GM23338 (cell line): ENCODE measurements at regions not wholly inside any gene's neighbourhood (a gene's known extent, or its start where the extent isn't known, plus 50 kb on each side); places are given as distances from the start of the nearest gene placed in this dataset.
A peak's percentile ranks its signal among the peaks of the same experiment; 100 is the strongest.

Experiments used
- ATAC-seq: fragments of 200-7000 bp; cut with Tn5 transposase; 3 replicates; pipeline ENCODE4 v1.9.1; 2020
- DNase-seq: peaks from one replicate; pipeline ENCODE4 v3.0.0-alpha.2; 2015; ENCODE audit warnings: low spot score
- H2AFZ ChIP-seq: fragments of 200-600 bp; sonication (generic); 2 replicates; pipeline ENCODE4 v1.8.0; 2016; ENCODE audit warnings: antibody characterized with exemption, mild to moderate bottlenecking, moderate library complexity
- H3F3A ChIP-seq: fragments of 200-600 bp; sonication (generic); replicated peaks from 2 replicates; pipeline ENCODE4 v1.8.0; 2017; ENCODE audit warnings: antibody characterized with exemption, mixed run types, low read depth
- H3K27ac ChIP-seq: fragments of 200-600 bp; sonication (generic); 2 replicates; pipeline ENCODE4 v1.6.1; 2016; ENCODE audit warnings: low read depth
- H3K27me3 ChIP-seq: fragments of 200-600 bp; sonication (generic); 2 replicates; pipeline ENCODE4 v1.8.0; 2016; ENCODE audit warnings: mild to moderate bottlenecking, mixed run types, moderate library complexity; ENCODE audit not compliant: insufficient read depth
- H3K36me3 ChIP-seq: fragments of 200-600 bp; sonication (generic); 2 replicates; pipeline ENCODE4 v1.8.0; 2016; ENCODE audit warnings: mild to moderate bottlenecking; ENCODE audit not compliant: insufficient read depth
- H3K4me1 ChIP-seq: fragments of 200-600 bp; sonication (generic); 2 replicates; pipeline ENCODE4 v1.8.0; 2016; ENCODE audit warnings: mild to moderate bottlenecking, moderate library complexity; ENCODE audit not compliant: insufficient read depth
- H3K4me2 ChIP-seq: fragments of 200-600 bp; sonication (generic); 2 replicates; pipeline ENCODE4 v1.7.1; 2017; ENCODE audit warnings: mixed run types
- H3K4me3 ChIP-seq: fragments of 200-600 bp; sonication (generic); 2 replicates; pipeline ENCODE4 v1.6.1; 2016; ENCODE audit warnings: mixed run types
- H3K79me2 ChIP-seq: fragments of 200-600 bp; sonication (generic); replicated peaks from 2 replicates; pipeline ENCODE4 v1.8.0; 2017; ENCODE audit warnings: mild to moderate bottlenecking; ENCODE audit not compliant: insufficient read depth
- H3K9me2 ChIP-seq: fragments of 200-600 bp; sonication (generic); 2 replicates; pipeline ENCODE4 v1.8.0; 2017; ENCODE audit not compliant: insufficient read depth
- H4K20me1 ChIP-seq: fragments of 200-600 bp; sonication (generic); replicated peaks from 2 replicates; pipeline ENCODE4 v1.8.0; 2017; ENCODE audit warnings: mild to moderate bottlenecking; ENCODE audit not compliant: insufficient read depth
- H3K27ac Mint-ChIP-seq: 2 replicates; pipeline ENCODE4 v1.8.0; 2020; ENCODE audit warnings: inconsistent platforms, mild to moderate bottlenecking, moderate library complexity, mixed read lengths
- H3K27me3 Mint-ChIP-seq: 3 replicates; pipeline ENCODE4 v1.8.0; 2022; ENCODE audit warnings: low read depth, mild to moderate bottlenecking, moderate library complexity, mixed read lengths, inconsistent platforms; ENCODE audit not compliant: insufficient read depth, poor library complexity
- H3K36me3 Mint-ChIP-seq: 3 replicates; pipeline ENCODE4 v1.8.0; 2021; ENCODE audit warnings: low read depth, mild to moderate bottlenecking, inconsistent platforms, moderate library complexity, mixed read lengths
- H3K4me1 Mint-ChIP-seq: 3 replicates; pipeline ENCODE4 v1.8.0; 2020; ENCODE audit warnings: mild to moderate bottlenecking, inconsistent platforms, mixed read lengths
- H3K4me3 Mint-ChIP-seq: 3 replicates; pipeline ENCODE4 v1.8.0; 2021; ENCODE audit warnings: moderate library complexity, mild to moderate bottlenecking, inconsistent platforms, mixed read lengths
- H3K9me3 Mint-ChIP-seq: 3 replicates; pipeline ENCODE4 v1.8.0; 2020; ENCODE audit warnings: moderate library complexity, mild to moderate bottlenecking, inconsistent platforms, mixed read lengths
- CREB1 ChIP-seq: fragments of 250-450 bp; sonication (Bioruptor Pico); IDR thresholded peaks from 2 replicates; pipeline ENCODE4 v1.5.0; 2020; ENCODE audit warnings: low read depth, mild to moderate bottlenecking, moderate library complexity
- EZH2 ChIP-seq: fragments of 200-600 bp; sonication (generic); IDR thresholded peaks from one replicate; pipeline ENCODE4 v1.8.0; 2017; ENCODE audit warnings: antibody characterized with exemption, mild to moderate bottlenecking, low read depth; ENCODE audit not compliant: unreplicated experiment
- NANOG ChIP-seq: IDR thresholded peaks from 2 replicates; pipeline ENCODE4 v1.6.1; 2016; ENCODE audit warnings: antibody characterized with exemption, borderline replicate concordance
- POLR2AphosphoS5 ChIP-seq: IDR thresholded peaks from 2 replicates; pipeline ENCODE4 v1.6.1; 2016; ENCODE audit warnings: antibody characterized with exemption, low read depth
- ZNF331 ChIP-seq: fragments of 250-450 bp; sonication (Bioruptor Pico); IDR thresholded peaks from 2 replicates; pipeline ENCODE4 v1.5.0; 2020; ENCODE audit warnings: low read depth, mild to moderate bottlenecking, moderate library complexity
- ZNF462 ChIP-seq: fragments of 250-450 bp; sonication (Bioruptor Pico); IDR thresholded peaks from 2 replicates; pipeline ENCODE4 v1.5.0; 2020; ENCODE audit warnings: mild to moderate bottlenecking, moderate library complexity
- TF ChIP-seq, protein P1 (sequence below), 2 experiments: fragments of 200-600 bp in 1 of 2; sonication (generic) in 1 of 2; conservative IDR thresholded peaks; 2 replicates each; pipeline versions ENCODE4 v1.5.1 to v1.6.1; 2016 to 2017; ENCODE audit warnings: antibody characterized with exemption in 2 of 2, low read depth in 2 of 2, mild to moderate bottlenecking in 2 of 2, moderate library complexity in 1 of 2

GRCh38 chr20:16802652-16802935 is 54.4 kb downstream of the OTOR start (continued):
- TF ChIP-seq ZNF462: no peak
- TF ChIP-seq POLR2AphosphoS5: no peak
- no peak for TF ChIP-seq CREB1
- no peak for TF ChIP-seq EZH2
- TF ChIP-seq NANOG: no peak
- TF ChIP-seq ZNF331 (CRISPR knock-in tag): no peak
- TF ChIP-seq, protein P1, sequence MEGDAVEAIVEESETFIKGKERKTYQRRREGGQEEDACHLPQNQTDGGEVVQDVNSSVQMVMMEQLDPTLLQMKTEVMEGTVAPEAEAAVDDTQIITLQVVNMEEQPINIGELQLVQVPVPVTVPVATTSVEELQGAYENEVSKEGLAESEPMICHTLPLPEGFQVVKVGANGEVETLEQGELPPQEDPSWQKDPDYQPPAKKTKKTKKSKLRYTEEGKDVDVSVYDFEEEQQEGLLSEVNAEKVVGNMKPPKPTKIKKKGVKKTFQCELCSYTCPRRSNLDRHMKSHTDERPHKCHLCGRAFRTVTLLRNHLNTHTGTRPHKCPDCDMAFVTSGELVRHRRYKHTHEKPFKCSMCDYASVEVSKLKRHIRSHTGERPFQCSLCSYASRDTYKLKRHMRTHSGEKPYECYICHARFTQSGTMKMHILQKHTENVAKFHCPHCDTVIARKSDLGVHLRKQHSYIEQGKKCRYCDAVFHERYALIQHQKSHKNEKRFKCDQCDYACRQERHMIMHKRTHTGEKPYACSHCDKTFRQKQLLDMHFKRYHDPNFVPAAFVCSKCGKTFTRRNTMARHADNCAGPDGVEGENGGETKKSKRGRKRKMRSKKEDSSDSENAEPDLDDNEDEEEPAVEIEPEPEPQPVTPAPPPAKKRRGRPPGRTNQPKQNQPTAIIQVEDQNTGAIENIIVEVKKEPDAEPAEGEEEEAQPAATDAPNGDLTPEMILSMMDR (conservative IDR thresholded peaks at IDR 0.05; ENCODE audit: low read depth in 2 of 2): no peak

- no peak overlapping the region for H3K4me2 ChIP-seq
- Mint-ChIP-seq H3K4me3 (no peak overlapping the region), H3K36me3 (no peaks in the 10 kb centered on the region), H3K27ac (no peak overlapping the region), H3K9me3 (peaks cover 2% of the 10 kb centered on the region; the same call in 2 of the 3 replicates), H3K4me1 (peaks cover 11% of the 10 kb centered on the region; the same call in 2 of the 3 replicates), H3K27me3 (peaks cover 7% of the 10 kb centered on the region)
- peak overlapping the region; percentile 72 for H2AFZ ChIP-seq
- H3K36me3 ChIP-seq: no peaks in the 10 kb centered on the region
- no peaks in the 10 kb centered on the region for H3F3A ChIP-seq
- H3K27ac ChIP-seq: no peak overlapping the region
- no peaks in the 10 kb centered on the region for H3K79me2 ChIP-seq
- DNase-seq (peak; percentile 82), ATAC-seq (peak; percentile 82)
- no peaks in the 10 kb centered on the region for H4K20me1 ChIP-seq
- no peak overlapping the region for H3K4me3 ChIP-seq
- TF ChIP-seq, protein P1 (conservative IDR thresholded peaks at IDR 0.05; ENCODE audit: low read depth in 2 of 2): peak; percentile 85 to 99
- no peak for TF ChIP-seq POLR2AphosphoS5
- H3K4me1 ChIP-seq: 0 out of 2 replicates have a peak, but pooled peaks cover 4% of the 10 kb centered on the region
- no peaks in the 10 kb centered on the region for H3K27me3 ChIP-seq
- H3K9me2 ChIP-seq: no peaks in the 10 kb centered on the region
These were observed 56.0 kb downstream of the OTOR start for GRCh38 chr20:16803965-16804792.
